HT1080 (cell line): ENCODE measurements at regions not wholly inside any gene's neighbourhood (a gene's known extent, or its start where the extent isn't known, plus 50 kb on each side); places are given as distances from the start of the nearest gene placed in this dataset.
"Not testable (repeated sequence)": the region's sequence is repeated elsewhere in the genome, so short reads cannot be mapped to it uniquely, and the experiment has no call there.

Source experiments
- DNase-seq: peaks from one replicate; pipeline ENCODE4 v3.0.0-alpha.2; 2015; ENCODE audit warnings: low read depth

- no peak for DNase-seq
These were observed 875.4 kb upstream of the WWC1 start for GRCh38 chr5:167415779-167416746.

- DNase-seq: no peak
These were observed 873.8 kb upstream of the WWC1 start for GRCh38 chr5:167417662-167418061.

DNA sequence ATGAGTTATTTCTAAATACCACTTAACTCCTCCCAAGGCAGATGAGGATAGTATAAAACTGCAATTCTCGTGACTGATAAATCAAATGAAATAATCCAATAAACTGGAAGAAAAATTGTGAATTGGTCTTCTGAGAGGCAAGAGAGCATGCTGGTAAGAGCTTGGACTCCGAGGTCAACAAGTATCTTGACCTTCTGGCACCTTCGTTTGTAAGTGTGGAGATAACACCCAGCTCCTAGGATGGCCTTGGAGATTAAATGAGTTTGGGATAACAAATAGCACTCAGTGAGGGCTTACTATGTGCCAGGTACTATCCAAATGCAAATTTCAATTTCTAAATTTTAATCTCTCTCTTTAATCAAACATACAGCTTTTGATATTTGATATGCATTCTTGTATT, 866.3 kb upstream of the WWC1 start:
- no peak for DNase-seq

- DNase-seq: no peak
These were observed 864.9 kb upstream of the WWC1 start for GRCh38 chr5:167426501-167426900.

DNA sequence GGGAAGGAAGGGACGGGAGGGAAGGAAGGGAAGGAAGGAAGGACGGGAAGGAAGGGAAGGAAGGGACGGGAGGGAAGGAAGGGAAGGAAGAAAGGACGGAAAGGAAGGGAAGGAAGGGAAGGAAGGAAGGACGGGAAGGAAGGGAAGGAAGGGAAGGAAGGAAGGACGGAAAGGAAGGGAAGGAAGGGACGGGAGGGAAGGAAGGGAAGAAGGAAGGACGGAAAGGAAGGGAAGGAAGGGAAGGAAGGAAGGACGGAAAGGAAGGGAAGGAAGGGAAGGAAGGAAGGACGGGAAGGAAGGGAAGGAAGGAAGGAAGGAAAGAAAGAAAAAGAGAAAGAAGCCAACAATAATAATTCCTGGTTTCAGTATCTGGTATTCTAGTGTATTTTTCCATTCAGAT, 863.8 kb upstream of the WWC1 start:
- DNase-seq: not testable (repeated sequence)

- DNase-seq: no peak
These were observed 850.6 kb upstream of the WWC1 start for GRCh38 chr5:167440846-167441245.

- peak; percentile 63 for DNase-seq
These were observed 848.5 kb upstream of the WWC1 start for GRCh38 chr5:167442922-167443321.

DNA sequence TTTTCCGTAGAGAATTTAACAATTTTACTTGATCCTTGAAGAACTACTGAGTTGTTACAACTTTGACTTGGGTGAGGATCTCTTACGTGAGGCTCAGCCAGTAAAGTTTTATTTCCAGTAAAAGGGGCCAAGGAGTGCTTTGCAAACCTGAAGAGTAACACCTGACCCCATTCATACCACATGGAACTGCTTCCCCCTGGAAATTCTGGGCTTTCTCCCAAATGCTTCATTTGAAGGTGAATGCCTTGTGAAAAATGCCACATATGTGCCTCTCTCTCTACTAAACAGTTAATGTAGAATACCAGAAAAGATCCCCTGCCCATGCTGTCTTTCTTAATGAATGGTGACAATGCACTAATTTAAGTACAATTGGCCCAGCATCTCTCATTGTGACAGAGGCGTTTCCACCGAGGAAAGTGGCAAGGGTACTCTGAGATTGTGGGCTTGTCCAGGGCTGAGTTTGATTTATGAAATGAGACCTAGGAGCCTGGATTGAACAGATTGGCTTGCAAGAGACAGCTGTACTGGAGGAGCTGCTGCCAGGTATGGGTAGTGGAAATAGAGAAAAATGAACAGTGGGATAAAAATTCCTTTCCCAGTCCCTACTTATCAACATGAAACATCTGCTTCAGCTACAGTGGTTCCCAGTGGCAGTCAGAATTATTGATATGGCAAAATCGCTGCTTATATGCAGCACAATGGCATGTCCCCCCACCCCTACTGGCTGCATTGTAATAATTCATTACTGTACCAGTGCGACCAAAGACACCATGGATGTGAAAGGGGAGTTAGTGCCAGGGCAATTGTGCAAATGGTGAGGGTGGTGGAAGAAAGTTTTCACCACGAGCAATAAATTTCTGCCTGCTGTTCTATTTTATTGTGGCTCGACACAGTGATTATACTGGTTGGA, 843.7 kb upstream of the WWC1 start:
- DNase-seq: no peak

- DNase-seq: no peak
These were observed 843.1 kb upstream of the WWC1 start for GRCh38 chr5:167448376-167448775.

DNA sequence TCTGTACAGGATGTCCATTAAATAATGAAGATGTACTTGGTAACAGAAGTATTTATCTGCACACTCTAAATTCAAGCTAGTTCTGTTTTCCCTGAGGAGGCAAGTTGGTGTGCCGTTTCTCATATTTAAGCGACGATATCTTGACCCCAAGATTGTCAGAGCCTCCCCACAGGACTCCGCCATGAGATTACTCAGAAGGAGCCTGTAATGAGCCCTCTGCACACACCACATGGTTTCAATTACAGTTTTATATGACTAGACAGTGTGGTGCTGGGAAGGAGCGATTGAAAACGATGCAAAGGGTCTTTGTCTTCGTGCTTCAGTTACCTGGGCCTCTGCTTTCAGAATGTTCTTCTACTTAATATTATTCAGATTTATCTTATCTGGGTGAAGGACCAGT, 840.4 kb upstream of the WWC1 start:
- DNase-seq: no peak

- DNase-seq: no peak
These were observed 839.3 kb upstream of the WWC1 start for GRCh38 chr5:167452136-167452535.

- no peak for DNase-seq
These were observed 838.0 kb upstream of the WWC1 start for GRCh38 chr5:167453246-167454030.

- DNase-seq: no peak
These were observed 833.0 kb upstream of the WWC1 start for GRCh38 chr5:167458412-167458811.

DNA sequence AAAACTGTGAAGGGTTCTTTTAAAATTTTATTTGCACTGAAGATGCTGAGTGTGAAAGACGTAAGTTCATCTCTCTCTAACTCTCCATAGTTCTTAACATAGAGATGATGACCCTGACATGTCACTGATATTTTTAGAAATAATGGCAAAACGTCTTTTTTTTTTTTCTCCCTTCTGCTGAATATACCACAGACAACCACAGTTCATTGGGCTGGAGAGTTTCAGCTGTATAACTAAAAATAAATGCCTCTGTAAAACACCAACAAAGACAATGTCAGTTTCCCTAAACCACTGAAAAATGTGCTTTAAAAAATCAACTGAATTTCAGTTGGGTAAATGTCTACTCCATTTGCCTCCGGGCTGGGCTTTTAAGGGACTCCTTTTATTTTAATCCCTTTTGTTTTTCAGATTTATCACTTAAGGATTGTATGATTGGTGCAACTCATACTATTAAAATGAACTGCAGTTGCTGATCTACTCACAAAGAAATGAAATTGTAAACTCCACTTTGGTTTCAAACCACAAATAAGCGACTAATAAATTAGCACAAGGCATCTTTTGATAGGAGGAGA, 830.9 kb upstream of the WWC1 start:
- no peak for DNase-seq

GRCh38 chr5:167463939-167464338, 827.5 kb upstream of the WWC1 start:
- DNase-seq: no peak

DNA sequence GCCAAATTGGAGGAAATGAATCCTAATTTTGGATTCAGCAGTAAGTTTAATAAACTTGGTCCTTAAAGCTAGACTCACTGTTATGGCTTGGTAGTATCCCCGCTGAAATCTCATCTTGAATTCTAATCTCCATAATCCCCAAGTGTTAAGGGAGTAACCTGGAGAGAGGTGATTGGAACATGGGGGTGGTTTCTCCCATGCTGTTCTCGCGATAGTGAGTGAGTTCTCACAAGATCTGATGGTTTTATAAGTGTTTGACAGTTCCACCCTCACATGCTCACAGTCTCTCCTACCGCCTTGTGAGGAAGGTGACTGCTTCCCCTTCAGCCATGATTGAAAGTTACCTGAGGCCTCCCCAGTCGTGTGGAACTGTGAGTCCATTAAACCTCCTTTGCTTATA, 824.5 kb upstream of the WWC1 start:
- DNase-seq: no peak

- no peak for DNase-seq
These were observed 818.8 kb upstream of the WWC1 start for GRCh38 chr5:167472566-167473108.

DNA sequence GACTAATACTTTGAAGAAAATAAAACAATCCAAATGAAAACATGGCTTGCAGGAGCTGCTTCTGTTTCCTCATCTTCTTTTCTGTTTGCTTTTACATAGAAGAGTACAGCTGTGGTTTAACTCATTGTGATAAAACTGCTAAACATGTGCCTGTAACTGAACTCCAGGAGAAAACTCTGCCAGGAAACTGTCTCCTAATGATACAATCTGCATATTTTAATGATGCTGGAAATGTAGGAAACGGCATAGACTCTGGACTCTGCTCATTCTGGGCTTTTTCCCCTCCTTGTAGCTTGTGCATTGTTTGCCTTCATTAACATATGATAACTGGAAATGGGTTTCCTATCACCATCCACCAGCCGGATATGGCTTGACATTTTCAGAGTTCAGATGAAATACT, 813.3 kb upstream of the WWC1 start:
- no peak for DNase-seq

GRCh38 chr5:167479779-167480178, 811.7 kb upstream of the WWC1 start:
- no peak for DNase-seq

DNA sequence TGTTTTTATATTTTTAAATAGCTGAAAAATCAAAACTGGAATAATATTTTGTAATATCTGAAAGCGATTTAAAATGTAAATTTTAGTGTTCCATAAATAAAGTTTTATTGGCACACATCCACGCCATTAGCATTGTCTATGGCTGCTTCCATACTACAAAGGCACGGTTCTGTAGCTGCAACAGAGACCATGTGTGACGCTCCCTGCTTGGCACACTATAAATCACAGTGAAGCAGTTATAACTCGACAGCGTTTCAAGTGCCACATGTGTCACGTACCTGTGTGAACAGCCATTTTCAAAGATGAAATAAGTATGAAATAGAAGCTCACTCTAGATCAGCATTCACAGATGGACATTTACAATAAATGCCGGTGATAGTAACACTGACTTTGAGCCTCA, 810.1 kb upstream of the WWC1 start:
- DNase-seq: no peak

DNA sequence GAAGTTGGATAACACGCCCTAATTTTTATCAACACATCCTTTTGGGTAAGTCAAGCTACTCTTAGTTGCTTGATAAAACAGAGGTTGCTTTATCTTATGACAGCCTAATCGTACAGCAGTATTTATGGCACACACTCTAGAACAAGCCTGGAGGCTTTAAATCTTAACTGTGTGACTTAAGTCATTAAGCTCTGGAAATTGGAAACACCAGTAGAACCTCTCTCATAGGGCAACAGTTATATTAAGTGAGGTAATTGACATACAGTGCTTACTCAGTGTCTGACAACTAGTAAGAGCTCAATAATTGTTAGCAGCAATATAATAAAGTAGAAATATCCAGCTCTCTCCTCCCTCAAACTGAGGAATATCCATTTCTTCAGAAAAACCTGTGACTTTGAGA, 808.9 kb upstream of the WWC1 start:
- no peak for DNase-seq
